HL-60 (cell line): ENCODE measurements at regions not wholly inside any gene's neighbourhood (a gene's known extent, or its start where the extent isn't known, plus 50 kb on each side); places are given as distances from the start of the nearest gene placed in this dataset.

Experiments
- GABPA ChIP-seq: IDR thresholded peaks from 2 replicates; pipeline ENCODE4 v1.6.1; 2012; ENCODE audit warnings: low read depth
- POLR2AphosphoS5 ChIP-seq: IDR thresholded peaks from 2 replicates; pipeline ENCODE4 v1.6.1; 2012; ENCODE audit warnings: low read depth
- TF ChIP-seq, protein P1 (sequence below): IDR thresholded peaks from one replicate; pipeline ENCODE4 v1.5.1; 2011; ENCODE audit warnings: low read length, control low read depth, inconsistent platforms; ENCODE audit not compliant: insufficient read depth
- TF ChIP-seq, protein P2 (sequence below): IDR thresholded peaks from 2 replicates; pipeline ENCODE4 v1.6.1; 2012; ENCODE audit warnings: low read depth; ENCODE audit not compliant: insufficient replicate concordance

DNA sequence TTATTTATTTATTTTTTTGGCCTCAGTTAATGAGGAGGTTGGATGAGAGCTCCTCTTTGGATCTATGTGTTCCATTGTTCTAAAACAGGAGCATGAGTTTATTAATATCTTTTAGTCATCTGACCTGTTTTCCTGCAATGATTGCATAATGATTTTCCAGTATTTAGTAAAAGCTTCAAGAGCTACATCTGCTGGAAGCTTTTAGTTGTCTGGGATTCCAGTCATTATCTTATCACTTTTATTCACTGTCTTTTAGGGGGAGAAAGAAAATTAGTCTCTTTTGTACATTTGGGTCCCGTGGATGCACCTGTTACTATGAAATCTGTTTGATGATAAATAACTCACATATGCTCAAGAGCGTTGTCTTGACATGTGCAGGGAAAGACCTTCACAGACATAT is 1270.0 kb downstream of the ROBO1 start:
- TF ChIP-seq, protein P1, sequence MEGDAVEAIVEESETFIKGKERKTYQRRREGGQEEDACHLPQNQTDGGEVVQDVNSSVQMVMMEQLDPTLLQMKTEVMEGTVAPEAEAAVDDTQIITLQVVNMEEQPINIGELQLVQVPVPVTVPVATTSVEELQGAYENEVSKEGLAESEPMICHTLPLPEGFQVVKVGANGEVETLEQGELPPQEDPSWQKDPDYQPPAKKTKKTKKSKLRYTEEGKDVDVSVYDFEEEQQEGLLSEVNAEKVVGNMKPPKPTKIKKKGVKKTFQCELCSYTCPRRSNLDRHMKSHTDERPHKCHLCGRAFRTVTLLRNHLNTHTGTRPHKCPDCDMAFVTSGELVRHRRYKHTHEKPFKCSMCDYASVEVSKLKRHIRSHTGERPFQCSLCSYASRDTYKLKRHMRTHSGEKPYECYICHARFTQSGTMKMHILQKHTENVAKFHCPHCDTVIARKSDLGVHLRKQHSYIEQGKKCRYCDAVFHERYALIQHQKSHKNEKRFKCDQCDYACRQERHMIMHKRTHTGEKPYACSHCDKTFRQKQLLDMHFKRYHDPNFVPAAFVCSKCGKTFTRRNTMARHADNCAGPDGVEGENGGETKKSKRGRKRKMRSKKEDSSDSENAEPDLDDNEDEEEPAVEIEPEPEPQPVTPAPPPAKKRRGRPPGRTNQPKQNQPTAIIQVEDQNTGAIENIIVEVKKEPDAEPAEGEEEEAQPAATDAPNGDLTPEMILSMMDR = no peak
- TF ChIP-seq POLR2AphosphoS5 (no peak), GABPA (no peak)
- TF ChIP-seq, protein P2, sequence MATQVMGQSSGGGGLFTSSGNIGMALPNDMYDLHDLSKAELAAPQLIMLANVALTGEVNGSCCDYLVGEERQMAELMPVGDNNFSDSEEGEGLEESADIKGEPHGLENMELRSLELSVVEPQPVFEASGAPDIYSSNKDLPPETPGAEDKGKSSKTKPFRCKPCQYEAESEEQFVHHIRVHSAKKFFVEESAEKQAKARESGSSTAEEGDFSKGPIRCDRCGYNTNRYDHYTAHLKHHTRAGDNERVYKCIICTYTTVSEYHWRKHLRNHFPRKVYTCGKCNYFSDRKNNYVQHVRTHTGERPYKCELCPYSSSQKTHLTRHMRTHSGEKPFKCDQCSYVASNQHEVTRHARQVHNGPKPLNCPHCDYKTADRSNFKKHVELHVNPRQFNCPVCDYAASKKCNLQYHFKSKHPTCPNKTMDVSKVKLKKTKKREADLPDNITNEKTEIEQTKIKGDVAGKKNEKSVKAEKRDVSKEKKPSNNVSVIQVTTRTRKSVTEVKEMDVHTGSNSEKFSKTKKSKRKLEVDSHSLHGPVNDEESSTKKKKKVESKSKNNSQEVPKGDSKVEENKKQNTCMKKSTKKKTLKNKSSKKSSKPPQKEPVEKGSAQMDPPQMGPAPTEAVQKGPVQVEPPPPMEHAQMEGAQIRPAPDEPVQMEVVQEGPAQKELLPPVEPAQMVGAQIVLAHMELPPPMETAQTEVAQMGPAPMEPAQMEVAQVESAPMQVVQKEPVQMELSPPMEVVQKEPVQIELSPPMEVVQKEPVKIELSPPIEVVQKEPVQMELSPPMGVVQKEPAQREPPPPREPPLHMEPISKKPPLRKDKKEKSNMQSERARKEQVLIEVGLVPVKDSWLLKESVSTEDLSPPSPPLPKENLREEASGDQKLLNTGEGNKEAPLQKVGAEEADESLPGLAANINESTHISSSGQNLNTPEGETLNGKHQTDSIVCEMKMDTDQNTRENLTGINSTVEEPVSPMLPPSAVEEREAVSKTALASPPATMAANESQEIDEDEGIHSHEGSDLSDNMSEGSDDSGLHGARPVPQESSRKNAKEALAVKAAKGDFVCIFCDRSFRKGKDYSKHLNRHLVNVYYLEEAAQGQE = no peak
